Cardiac fibroblast (primary cell): ENCODE measurements at regions not wholly inside any gene's neighbourhood (a gene's known extent, or its start where the extent isn't known, plus 50 kb on each side); places are given as distances from the start of the nearest gene placed in this dataset.

Experiments
- DNase-seq, 2 donors: peaks; one replicate each; pipeline versions ENCODE4 v3.0.0 to v3.0.0-alpha.2; 2010; ENCODE audit warnings: low read depth in 2 of 2
- H3K4me3 ChIP-seq, 2 donors: replicated peaks in 1 of 2; 1 replicate in 1 of 2; 2 replicates in 1 of 2; pipeline ENCODE4 v1.5.1; 2011; ENCODE audit warnings: low read depth in 2 of 2, low read length in 2 of 2, mild to moderate bottlenecking in 2 of 2, moderate library complexity in 1 of 2
- TF ChIP-seq, protein P1 (sequence below): IDR thresholded peaks from one replicate; pipeline ENCODE4 v1.5.1; 2011; ENCODE audit warnings: low read depth, mild to moderate bottlenecking, low read length, inconsistent platforms

GRCh38 chr7:49636400-49636799, 137.0 kb upstream of the VWC2 start:
- H3K4me3 ChIP-seq = no peak overlapping the region
- TF ChIP-seq, protein P1, sequence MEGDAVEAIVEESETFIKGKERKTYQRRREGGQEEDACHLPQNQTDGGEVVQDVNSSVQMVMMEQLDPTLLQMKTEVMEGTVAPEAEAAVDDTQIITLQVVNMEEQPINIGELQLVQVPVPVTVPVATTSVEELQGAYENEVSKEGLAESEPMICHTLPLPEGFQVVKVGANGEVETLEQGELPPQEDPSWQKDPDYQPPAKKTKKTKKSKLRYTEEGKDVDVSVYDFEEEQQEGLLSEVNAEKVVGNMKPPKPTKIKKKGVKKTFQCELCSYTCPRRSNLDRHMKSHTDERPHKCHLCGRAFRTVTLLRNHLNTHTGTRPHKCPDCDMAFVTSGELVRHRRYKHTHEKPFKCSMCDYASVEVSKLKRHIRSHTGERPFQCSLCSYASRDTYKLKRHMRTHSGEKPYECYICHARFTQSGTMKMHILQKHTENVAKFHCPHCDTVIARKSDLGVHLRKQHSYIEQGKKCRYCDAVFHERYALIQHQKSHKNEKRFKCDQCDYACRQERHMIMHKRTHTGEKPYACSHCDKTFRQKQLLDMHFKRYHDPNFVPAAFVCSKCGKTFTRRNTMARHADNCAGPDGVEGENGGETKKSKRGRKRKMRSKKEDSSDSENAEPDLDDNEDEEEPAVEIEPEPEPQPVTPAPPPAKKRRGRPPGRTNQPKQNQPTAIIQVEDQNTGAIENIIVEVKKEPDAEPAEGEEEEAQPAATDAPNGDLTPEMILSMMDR = no peak
- DNase-seq = no peak

- no peak for DNase-seq
- H3K4me3 ChIP-seq = no peak overlapping the region
- TF ChIP-seq, protein P1 = no peak
Measured at GRCh38 chr7:49638166-49638565, 135.3 kb upstream of the VWC2 start.

GRCh38 chr7:49639068-49639593, 134.3 kb upstream of the VWC2 start:
- H3K4me3 ChIP-seq = no peak overlapping the region
- TF ChIP-seq, protein P1 = no peak
- no peak for DNase-seq

DNA sequence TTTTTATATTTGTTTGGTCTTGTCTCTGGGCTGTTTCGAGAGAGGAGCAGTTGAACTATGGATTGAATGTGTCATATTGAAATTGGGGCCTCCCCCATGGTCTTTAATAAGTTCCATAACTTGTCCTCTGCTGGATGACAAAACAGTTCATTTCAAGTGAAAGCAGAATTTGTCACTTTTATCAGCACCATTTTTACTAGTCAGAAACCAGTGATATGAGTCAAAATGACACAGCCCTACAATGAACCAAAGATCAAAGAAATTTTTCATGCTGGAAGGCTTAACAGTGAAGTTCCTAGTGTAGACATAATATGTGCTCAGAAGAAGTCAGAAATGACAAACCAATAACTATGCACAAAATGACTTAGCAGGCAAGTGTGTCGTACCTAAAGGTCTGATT, 133.6 kb upstream of the VWC2 start:
- TF ChIP-seq, protein P1 = no peak
- no peak overlapping the region for H3K4me3 ChIP-seq
- DNase-seq = no peak

DNA sequence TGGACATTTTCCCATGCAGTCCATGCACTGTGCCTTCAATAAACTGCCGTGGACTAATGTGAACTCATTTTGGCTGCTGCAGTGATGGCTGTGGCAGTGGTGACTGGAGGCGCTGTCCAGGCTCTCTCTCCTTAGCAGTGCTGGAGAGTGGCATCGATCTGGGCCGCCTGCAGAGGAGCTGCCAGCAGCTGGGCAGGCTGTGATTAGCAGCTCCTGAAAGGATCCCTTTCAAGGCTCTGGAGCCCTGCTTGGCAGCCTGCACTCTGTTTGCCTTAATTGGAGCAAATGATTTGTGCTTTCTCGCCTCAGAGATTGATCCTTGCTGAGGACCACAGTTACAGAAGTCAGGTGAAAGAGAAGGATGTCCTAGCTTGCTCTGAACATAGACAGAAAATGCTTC, 130.1 kb upstream of the VWC2 start:
- TF ChIP-seq, protein P1 = no peak
- H3K4me3 ChIP-seq = no peak overlapping the region
- no peak for DNase-seq

GRCh38 chr7:49643736-49644135, 129.7 kb upstream of the VWC2 start:
- H3K4me3 ChIP-seq = no peak overlapping the region
- DNase-seq = no peak
- TF ChIP-seq, protein P1 = no peak
